ENCODE measurements at regions not wholly inside any gene's neighbourhood (a gene's known extent, or its start where the extent isn't known, plus 50 kb on each side); places are given as distances from the start of the nearest gene placed in this dataset.

GRCh38 chr15:39127925-39128617 is 452.8 kb upstream of the THBS1 start:
- TF ChIP-seq, protein P1, sequence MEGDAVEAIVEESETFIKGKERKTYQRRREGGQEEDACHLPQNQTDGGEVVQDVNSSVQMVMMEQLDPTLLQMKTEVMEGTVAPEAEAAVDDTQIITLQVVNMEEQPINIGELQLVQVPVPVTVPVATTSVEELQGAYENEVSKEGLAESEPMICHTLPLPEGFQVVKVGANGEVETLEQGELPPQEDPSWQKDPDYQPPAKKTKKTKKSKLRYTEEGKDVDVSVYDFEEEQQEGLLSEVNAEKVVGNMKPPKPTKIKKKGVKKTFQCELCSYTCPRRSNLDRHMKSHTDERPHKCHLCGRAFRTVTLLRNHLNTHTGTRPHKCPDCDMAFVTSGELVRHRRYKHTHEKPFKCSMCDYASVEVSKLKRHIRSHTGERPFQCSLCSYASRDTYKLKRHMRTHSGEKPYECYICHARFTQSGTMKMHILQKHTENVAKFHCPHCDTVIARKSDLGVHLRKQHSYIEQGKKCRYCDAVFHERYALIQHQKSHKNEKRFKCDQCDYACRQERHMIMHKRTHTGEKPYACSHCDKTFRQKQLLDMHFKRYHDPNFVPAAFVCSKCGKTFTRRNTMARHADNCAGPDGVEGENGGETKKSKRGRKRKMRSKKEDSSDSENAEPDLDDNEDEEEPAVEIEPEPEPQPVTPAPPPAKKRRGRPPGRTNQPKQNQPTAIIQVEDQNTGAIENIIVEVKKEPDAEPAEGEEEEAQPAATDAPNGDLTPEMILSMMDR (IDR thresholded peaks at IDR 0.05), result no peak
- peak in 1 of 2 experiments; percentile 38 for TF ChIP-seq RAD21 (conservative IDR thresholded peaks at IDR 0.05 in 1 of 2, IDR thresholded peaks at IDR 0.05 in 1 of 2)
- TF ChIP-seq E2F6 (IDR thresholded peaks at IDR 0.05; ENCODE audit: borderline replicate concordance, low read depth), result no peak
- TF ChIP-seq MAFK (IDR thresholded peaks at IDR 0.05; ENCODE audit: partially characterized antibody), result peak; percentile 100
- TF ChIP-seq POLR2A (IDR thresholded peaks at IDR 0.05; ENCODE audit: low read length), result no peak
- no peak for TF ChIP-seq KDM1A (IDR thresholded peaks at IDR 0.05; ENCODE audit: low read depth)
- TF ChIP-seq SMC3 (IDR thresholded peaks at IDR 0.05), result peak; percentile 19; the same call in 1 of the 3 replicates

All from A549 (cell line).